HG02678 (cell line): ENCODE measurements at regions not wholly inside any gene's neighbourhood (a gene's known extent, or its start where the extent isn't known, plus 50 kb on each side); places are given as distances from the start of the nearest gene placed in this dataset.
"Not testable (repeated sequence)": the region's sequence is repeated elsewhere in the genome, so short reads cannot be mapped to it uniquely, and the experiment has no call there.

Experiments used
- ATAC-seq: cut with Tn5 transposase; IDR thresholded peaks from one replicate; pipeline ENCODE4 v1.9.1; 2021; ENCODE audit warnings: mild to moderate bottlenecking, moderate library complexity; ENCODE audit not compliant: unreplicated experiment

DNA sequence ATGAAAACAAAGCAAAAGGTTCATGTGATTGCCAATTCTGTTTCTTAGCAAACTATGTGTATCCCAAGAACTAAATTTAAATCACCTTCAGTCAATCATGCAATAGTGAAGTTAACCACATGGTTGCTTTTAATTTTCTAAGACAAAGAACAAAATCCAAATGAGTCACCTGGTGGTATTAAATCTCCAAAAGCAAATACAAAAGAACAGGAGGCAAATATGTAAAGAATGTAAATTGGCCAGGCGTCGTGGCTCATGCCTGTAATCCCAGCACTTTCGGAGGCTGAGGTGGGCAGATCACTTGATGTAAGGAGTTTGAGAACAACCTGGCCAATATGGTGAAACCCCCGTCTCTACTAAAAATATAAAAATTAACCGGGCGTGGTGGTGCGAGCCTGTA is 54.2 kb upstream of the PIK3R4 start:
- no peak for ATAC-seq

DNA sequence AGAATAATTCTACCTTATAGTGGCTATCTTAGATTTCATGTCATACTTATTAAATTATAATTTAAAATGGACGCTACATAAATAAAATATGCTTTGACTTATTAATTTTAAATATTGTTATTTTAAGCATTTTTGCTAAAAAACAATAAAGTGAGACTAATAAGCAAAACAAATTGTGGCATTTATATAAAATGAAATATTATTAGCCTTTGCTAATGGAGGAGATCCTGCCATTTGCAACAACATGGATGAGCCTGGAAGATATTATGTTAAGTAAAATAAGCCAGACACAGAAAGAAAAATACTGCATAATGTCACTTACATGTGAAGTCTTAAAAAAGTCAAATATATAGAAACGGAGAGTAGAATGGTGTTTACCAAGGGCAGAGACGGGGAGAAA is 54.8 kb upstream of the PIK3R4 start:
- ATAC-seq = no peak

DNA sequence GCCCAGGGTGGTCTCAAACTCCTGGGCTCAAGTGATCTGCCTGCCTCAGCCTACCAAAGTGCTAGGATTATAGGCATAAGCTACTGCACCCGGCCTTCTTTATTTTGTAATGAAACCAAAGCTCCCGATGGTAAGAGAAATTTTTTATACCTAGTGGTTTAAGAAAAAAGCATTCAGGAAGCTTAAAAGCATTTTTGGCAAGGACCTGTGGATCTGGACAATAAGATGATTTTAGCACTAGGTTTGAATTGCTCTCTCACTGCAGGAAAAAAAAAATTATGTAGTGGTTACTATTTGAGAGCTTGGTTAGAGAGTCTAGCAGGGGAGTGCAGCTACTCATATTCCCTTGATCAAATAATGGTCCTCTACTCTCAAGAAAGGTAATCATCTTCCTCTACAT is 64.9 kb upstream of the PIK3R4 start:
- no peak for ATAC-seq

DNA sequence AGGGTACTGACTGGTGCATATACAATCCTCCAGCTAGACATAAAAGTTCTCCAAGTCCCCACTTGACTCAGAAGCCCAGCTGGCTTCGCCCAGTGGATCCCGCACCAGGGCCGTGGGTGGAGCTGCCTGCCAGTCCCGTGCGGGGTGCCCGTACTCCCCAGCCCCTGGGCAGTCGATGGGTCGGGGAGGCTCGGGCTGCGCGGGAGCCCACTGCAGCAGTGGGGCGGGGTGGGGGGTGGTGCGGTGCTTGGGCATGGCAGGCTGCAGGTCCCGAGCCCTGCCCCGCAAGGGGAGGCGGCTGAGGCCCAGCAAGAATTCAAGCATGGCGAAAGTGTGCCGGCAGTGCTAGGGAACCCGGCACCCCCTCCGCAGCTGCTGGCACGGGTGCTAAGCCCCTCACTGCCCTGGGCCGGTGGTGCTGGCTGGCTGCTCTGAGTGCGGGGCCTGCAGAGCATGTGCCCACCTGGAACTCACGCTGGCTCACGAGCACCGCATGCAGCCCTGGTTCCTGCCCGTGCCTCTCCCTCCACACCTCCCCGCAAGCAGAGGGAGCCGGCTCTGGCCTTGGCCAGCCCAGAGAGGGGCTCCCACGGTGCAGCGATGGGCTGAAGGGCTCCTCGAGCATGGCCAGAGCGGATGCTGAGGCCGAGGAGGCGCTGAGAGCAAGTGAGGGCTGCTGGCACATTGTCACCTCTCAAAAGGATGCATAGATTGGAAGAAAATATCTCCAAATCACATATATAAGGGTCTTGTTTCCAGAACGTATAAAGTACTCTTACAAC is 68.3 kb upstream of the PIK3R4 start:
- no peak for ATAC-seq

DNA sequence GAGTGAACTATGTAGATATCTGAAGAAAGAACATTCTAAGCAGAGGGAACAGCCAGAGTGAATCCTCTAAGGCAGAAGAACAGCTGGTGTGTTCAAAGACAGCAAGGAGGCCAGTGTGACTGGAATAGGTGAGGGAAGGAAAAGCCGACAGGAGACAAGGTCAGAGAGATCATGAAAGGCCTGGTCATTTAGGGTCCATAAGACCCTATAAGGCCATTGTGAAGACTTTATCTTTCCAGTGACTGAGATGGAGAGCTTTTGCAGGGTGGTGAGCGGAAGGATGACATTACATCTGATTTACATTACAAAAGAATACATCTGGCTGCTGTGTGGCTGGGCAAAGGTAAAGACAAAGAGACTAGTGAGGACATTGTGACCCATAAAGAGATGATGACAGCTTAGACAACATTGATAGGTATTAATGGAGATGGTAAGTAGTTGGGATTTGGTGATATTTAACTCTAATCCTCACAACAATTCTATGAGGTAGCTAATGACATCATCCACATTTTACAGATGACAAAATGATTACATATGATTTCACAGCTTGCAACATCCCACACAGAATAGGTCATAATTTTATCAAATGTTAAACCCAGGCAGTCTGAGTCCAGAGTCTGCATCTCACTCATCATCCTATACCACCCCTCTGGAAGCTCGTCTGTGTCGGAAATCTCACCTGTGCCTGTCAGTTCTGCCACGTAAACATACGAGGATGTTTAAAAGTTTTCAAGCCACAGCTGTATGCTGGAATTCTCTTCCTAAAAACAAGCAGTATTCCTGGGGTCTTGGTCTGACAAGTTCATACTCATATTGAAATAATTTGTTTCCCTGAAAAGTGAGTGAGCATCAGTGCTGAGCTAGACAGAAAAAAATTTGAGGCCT is 70.2 kb upstream of the PIK3R4 start:
- ATAC-seq = no peak

DNA sequence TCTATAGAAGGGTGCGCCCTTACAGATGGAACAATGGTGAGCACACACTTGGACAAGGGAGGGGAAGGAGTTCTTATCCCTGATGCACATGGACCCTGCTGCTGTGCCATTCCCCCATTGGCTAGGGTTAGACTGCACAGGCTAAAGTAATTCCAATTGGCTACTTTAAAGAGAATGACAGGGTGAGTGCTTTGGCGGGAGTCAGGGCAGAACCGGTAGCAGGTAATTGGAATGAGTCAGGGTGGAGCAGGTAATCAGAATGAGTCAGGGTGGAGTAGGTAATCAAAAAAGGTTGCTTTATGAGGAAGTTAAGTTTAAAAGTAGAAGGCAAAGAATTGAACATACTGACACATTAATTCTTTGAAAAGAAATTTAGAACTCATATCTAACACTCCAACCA is 71.4 kb upstream of the PIK3R4 start:
- not testable (repeated sequence) for ATAC-seq

DNA sequence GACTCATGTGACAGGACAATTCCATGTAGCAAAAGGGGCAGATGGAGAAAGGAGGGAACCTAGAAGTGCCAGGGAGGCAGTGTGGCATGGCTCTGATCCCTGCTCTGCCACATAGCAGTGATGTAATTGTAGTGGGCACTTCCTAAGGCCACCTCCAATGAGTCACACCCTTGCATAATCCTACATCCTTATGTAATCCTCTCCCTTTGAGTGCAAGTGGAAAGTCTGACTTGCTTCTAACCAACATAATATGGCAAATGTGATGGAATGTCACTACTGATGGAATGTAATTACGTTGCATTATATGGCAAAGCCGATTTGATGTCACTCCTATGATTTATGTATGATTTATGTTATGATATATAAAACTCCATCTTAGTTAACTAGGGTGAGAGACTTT is 72.9 kb upstream of the ATP2C1 start:
- ATAC-seq = no peak

DNA sequence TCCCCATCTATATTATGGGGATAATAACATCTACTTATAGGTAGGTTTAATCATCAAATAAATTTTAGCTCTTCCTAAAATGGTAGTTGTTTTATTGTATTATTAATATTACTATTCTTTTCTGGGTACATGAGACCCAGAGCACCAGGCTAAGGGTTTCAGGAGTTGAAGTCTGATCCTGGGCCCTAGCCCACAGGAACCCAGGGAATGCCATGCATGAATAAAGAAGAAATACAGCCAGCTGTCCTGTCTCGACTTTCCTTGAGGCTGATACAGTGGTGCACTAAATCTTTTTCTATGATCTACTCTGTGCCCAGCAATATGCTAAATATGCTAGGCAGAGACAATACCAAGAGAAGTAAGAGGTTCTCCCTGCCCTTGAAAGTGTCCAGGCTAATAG is 72.1 kb upstream of the ATP2C1 start:
- ATAC-seq = no peak

DNA sequence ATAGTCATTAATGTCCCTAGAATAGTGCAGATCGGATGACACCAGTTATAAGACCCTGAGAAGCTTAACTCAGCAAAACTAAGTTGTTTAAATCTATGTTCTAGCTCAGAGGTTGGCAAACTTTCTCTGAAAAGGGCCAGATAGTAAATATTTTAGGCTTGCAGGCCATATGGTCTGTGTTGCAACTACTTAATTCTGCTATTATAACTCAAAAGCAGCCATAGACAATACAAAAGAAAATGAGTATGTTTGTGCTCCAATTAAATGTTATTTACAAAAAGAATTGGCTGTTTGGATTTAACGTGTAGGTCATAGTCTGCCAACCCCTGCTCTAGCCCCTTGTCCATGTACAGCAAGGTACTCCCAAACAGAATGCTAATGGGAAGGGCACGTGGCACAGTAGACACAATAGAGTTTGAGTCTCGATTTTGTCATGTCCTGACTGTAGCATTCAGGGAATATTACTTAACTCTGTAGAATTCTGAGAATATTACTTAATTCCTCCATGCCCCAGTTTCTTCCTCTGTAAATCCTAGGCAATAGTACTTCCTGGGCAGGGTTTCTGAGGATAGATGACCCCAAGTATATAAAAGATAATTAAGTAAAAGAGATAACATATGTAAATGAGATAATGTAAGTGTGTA is 70.5 kb upstream of the ATP2C1 start:
- no peak for ATAC-seq

DNA sequence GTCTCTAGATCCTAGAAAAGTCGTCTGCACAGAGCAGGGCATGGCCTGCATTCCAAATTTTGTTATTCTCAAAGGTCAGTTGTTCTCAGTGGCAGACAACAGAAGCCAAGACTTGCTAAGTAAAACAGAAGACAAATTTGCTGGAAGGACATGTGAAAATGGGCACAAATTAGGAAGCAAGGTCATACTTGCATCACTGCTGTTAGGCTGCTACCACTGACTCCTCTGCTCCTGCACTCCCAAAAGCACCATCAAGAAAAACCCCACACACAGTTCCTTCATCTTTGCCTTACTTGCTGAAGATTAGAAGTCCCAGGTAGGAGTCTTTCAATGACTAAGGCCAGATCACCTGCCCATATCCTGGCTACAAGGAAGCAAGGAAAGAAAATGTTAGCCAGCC is 69.9 kb upstream of the ATP2C1 start:
- ATAC-seq = no peak

DNA sequence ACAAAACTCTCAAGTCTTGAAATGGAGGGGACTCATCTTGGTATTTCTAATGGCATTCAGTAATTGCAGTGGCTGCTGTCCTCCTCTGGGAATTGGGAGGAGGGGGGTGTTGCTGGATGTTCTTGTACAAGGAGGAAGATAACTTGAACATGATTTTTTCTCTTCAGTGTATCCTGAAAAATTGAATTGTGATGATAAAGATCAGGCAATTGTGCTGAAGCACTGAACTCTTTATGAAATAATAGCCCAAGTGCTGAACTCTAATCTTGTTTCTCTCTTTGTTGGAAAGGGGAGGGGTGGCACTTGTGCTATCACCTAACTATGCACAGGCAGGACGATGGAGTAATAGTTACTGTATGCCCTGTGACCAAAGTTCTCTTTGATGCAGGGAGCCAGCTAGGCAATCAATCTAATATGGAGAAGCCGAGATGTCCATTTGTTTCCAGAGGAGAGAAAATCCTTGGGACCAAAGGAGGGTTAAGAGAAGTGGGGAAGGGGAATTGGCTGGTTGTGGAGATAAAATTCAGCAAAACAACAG is 68.1 kb upstream of the ATP2C1 start:
- ATAC-seq = no peak

DNA sequence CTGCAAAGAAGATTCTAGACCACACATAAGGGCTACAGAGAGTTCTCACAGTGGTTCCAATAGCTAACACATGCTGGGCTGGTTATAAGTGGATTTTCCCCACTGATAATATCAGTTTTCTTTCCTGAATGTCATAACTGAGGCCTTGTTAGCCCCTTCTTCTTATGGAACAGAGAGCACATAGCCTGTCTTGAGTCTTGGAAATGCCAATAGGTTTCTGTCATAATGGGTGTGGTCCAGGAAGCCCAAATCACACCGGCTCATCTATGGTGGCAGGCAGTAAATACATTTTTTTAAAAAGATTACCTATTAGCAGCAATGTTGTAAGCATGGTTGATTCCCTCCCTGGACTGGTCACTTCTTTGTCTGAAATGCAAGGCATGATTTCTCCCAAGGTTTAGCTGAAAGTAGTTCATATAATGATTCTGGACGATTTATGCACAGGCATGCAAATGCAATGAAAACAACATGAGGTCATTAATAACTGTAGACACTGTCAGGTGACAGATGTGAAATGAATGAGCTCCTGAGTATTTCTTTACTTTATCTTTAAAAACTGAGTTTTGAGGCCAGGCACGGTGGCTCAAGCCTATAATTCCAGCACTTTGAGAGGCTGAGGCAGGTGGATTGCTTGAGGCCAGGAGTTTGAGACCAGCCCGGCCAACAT is 67.2 kb upstream of the ATP2C1 start:
- ATAC-seq = no peak

DNA sequence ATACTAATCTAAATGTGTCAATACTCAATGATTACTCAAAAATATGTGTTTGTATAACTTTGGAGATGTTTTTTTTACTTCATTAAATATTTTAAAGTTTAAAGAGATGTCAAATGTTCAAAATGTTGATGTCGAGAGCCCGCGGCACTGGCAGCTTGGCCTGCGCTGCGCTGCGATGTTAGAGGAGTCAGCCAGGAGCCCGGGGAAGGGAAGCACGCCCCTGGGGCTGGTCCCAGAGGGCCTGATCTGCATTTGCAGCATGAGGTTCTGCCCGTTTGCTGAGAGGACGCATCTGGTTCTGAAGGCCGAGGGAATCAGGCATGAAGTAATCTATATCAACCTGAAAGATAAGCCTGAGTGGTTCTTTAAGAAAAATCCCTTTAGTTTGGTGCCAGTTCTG is 66.4 kb upstream of the ATP2C1 start:
- ATAC-seq = no peak

DNA sequence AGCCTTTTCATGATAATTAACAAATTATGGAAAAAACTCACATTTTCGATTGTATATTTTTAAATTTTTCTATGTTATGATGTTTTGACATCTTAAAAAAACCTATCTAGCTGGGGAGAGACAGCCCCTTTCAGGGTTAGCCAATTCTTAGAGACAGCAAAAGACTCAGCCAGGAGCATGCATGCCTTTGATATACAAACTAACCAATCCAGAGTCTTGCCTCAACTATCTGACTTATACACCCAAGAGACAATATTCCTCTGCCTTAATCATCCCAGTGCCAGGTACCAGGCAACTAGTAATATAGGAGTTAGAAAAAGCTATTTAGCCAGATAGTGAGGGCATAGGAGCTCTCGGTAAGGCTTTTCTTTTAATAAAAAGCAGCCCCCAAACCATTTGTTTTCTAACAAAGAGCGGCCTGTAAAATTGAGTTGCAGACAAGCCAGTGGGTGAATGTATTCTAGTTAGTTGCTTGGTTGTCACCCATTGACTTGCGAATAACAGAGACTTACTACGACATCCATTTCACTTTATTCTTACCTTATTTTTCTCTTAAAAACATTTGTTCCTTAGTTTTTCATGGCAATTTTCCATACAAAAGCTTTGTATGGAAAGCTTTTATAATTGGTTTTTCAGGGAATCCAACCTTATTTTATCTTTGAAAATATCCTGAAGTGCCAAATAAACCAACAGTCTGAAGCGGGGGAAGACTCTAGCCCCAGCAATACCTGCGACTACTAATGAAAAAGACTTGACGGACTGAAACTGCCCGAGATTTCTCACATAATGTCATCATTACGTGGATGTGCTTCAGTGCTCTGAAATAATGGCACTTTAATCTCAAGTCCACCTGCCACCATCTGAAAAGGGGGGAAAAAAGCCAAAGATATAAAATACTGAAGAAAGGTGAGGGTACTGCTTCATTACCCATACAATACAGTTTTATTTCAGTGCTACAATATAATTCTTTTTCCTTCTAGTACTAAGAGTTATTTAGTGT is 64.6 kb upstream of the ATP2C1 start:
- no peak for ATAC-seq

DNA sequence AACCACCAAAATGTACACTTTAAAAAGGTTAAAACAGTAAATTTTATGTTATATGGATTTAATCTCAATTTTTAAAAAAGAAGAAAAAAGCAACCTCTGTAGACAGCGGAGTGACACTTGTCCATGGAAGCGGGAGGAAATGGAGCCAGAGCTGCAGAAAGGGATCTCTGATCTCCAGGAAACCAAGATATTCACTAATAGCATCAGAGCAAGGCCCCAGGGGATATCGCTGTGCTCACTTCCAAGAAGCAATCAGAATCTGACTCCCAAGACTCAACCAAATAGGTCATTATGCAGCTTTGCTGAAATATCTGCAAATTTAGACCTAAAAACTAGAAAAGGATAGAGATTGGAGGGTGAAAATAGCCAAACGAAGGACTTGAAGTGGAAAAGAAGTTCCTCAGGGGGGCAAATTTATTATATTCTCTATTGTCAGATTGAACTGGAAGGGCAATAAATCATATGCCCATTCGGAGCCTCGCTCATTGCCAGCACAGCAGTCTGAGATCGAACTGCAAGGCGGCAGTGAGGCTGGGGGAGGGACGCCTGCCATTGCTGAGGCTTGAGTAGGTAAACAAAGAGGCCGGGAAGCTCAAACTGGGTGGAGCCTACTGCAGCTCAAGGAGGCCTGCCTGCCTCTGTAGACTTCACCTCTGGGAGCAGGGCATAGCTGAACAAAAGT is 62.0 kb upstream of the ATP2C1 start:
- ATAC-seq = no peak

DNA sequence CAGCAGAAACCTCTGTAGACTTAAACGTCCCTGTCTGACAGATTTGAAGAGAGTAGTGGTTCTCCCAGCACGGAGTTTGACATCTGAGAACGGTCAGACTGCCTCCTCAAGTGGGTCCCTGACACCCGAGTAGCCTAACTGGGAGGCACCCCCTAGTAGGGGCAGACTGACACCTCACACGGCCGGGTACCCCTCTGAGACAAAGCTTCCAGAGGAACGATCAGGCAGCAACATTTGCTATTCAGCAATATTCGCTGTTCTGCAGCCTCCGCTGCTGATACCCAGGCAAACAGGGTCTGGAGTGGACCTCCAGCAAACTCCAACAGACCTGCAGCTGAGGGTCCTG is 61.5 kb upstream of the ATP2C1 start:
- not testable (repeated sequence) for ATAC-seq

DNA sequence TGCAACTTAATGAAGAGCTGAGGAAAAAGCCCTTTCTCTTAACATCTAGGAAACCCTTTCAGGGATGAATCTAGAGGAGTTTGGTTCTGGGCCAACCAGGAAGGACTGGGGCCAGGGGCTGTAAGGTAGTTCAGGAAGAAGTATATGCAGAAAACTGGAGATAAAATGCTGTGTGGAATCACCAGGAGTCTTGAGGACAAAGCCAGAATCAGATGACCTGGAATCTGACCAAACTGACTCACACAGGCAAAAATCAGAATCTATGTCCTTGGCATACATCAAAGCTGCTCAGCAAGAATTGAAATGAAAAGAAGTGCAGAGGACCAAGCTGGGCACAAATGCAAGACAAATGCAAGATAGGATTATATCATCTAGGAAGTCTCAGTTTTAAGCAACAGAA is 59.4 kb upstream of the ATP2C1 start:
- no peak for ATAC-seq

DNA sequence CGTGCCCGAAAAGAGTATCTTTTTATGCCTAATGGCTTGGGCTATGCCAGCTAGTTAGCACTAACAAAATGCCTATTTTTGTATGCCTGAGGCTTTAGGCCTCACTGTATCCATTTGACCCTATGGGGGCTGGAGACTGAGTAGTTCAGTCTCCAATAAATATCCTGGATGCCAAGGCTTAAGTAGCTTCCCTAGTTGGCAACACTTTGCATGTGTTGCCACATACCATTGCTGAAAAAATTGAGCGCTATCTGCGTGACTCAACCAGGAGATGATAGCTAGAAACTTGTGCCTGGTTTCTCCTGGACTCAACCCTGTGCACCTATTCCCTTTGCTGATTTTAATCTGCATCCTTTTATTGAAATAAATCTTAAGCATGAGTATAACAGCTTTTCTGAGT is 58.4 kb upstream of the ATP2C1 start:
- no peak for ATAC-seq

DNA sequence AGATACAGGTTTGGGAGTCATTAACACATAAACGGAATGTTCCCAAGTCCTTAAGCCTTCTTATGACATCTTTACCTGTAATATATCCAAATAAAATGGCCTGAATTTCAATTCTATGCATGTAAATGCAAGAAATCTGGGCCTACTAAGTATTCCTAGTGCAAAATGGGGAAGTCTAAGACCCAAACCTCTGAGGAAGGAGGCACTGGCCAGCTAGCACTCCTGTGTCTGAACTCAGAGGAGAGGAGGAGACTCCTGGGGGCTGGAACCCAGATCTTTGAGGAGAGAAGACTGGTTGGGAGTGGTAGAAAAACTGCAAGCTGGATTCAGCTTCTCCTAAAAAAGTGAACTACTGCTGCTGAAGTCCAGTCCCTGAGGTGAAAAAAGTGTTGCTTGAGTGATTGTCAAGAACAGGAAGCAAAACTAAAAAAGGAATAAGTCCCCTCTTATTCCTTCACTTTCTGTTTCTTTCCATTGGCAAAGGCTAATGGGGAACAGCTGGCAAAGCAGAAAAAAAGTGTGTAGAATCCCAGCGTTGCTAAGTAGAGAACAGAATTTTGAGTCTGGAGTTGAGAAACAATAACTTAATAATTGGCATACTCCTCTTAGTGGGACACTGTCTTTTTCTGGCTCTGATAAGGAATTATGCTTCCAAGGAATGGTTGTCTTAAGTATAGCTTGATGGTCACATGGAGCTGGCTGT is 54.8 kb upstream of the ATP2C1 start:
- ATAC-seq = peak; percentile 5
